ENCODE measurements at regions not wholly inside any gene's neighbourhood (a gene's known extent, or its start where the extent isn't known, plus 50 kb on each side); places are given as distances from the start of the nearest gene placed in this dataset.
"Not testable (repeated sequence)": the region's sequence is repeated elsewhere in the genome, so short reads cannot be mapped to it uniquely, and the experiment has no call there.

GRCh38 chr13:65378484-65378883 is 1851.7 kb downstream of the PCDH9 start:
- no peak for TF ChIP-seq EZH2phosphoT487 (IDR thresholded peaks at IDR 0.05; ENCODE audit: low read length)
- TF ChIP-seq, protein P1, sequence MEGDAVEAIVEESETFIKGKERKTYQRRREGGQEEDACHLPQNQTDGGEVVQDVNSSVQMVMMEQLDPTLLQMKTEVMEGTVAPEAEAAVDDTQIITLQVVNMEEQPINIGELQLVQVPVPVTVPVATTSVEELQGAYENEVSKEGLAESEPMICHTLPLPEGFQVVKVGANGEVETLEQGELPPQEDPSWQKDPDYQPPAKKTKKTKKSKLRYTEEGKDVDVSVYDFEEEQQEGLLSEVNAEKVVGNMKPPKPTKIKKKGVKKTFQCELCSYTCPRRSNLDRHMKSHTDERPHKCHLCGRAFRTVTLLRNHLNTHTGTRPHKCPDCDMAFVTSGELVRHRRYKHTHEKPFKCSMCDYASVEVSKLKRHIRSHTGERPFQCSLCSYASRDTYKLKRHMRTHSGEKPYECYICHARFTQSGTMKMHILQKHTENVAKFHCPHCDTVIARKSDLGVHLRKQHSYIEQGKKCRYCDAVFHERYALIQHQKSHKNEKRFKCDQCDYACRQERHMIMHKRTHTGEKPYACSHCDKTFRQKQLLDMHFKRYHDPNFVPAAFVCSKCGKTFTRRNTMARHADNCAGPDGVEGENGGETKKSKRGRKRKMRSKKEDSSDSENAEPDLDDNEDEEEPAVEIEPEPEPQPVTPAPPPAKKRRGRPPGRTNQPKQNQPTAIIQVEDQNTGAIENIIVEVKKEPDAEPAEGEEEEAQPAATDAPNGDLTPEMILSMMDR (IDR thresholded peaks at IDR 0.05; ENCODE audit: low read length), result no peak
- no peak for TF ChIP-seq EZH2 (optimal IDR thresholded peaks at IDR 0.05; ENCODE audit: low read depth, low read length)
- Histone ChIP-seq H2AFZ (ENCODE audit: low read length) (no peak overlapping the region), H3K36me3 (replicated peaks; ENCODE audit: insufficient read depth, low read length) (no peaks in the 10 kb centered on the region), H3F3A (ENCODE audit: insufficient read depth, low read length) (no peaks in the 10 kb centered on the region), H3K27me3 (replicated peaks; ENCODE audit: insufficient read depth, low read length) (no peaks in the 10 kb centered on the region), H3K4me3 (ENCODE audit: low read length) (no peak overlapping the region), H3K4me1 (ENCODE audit: low read length) (no peaks in the 10 kb centered on the region), H3K9ac (ENCODE audit: low read length) (no peak overlapping the region), H3K9me3 (replicated peaks; ENCODE audit: insufficient read depth, low read length) (no peaks in the 10 kb centered on the region), H3K9me2 (replicated peaks; ENCODE audit: insufficient read depth, low read length) (no peaks in the 10 kb centered on the region), H3K4me2 (ENCODE audit: low read depth, low read length) (no peak overlapping the region), H4K20me1 (ENCODE audit: insufficient read depth, low read length) (no peaks in the 10 kb centered on the region), H3K79me2 (ENCODE audit: low read length) (no peaks in the 10 kb centered on the region), H3K27ac (ENCODE audit: low read length) (no peak overlapping the region)
- no peak for DNase-seq

GRCh38 chr13:65368832-65369231 is 1861.3 kb downstream of the PCDH9 start:
- Histone ChIP-seq H3K79me2 (ENCODE audit: low read length) (no peaks in the 10 kb centered on the region), H3K27me3 (replicated peaks; ENCODE audit: insufficient read depth, low read length) (no peaks in the 10 kb centered on the region), H3K4me2 (ENCODE audit: low read depth, low read length) (no peak overlapping the region), H3K4me1 (ENCODE audit: low read length) (no peaks in the 10 kb centered on the region), H2AFZ (ENCODE audit: low read length) (no peak overlapping the region), H3F3A (ENCODE audit: insufficient read depth, low read length) (no peaks in the 10 kb centered on the region), H3K36me3 (replicated peaks; ENCODE audit: insufficient read depth, low read length) (no peaks in the 10 kb centered on the region), H3K4me3 (ENCODE audit: low read length) (no peak overlapping the region), H3K9me3 (replicated peaks; ENCODE audit: insufficient read depth, low read length) (no peaks in the 10 kb centered on the region), H4K20me1 (ENCODE audit: insufficient read depth, low read length) (no peaks in the 10 kb centered on the region), H3K9me2 (replicated peaks; ENCODE audit: insufficient read depth, low read length) (no peaks in the 10 kb centered on the region), H3K9ac (ENCODE audit: low read length) (no peak overlapping the region), H3K27ac (ENCODE audit: low read length) (no peak overlapping the region)
- no peak for DNase-seq
- TF ChIP-seq EZH2phosphoT487 (IDR thresholded peaks at IDR 0.05; ENCODE audit: low read length) (no peak), EZH2 (optimal IDR thresholded peaks at IDR 0.05; ENCODE audit: low read depth, low read length) (no peak)
- TF ChIP-seq, protein P1 (IDR thresholded peaks at IDR 0.05; ENCODE audit: low read length), result no peak

GRCh38 chr13:65353951-65354350 is 1876.2 kb downstream of the PCDH9 start:
- no peak overlapping the region for H2AFZ ChIP-seq (ENCODE audit: low read length)
- H4K20me1 ChIP-seq (ENCODE audit: insufficient read depth, low read length), result no peaks in the 10 kb centered on the region
- H3K9me3 ChIP-seq (replicated peaks; ENCODE audit: insufficient read depth, low read length), result no peaks in the 10 kb centered on the region
- no peaks in the 10 kb centered on the region for H3F3A ChIP-seq (ENCODE audit: insufficient read depth, low read length)
- H3K9me2 ChIP-seq (replicated peaks; ENCODE audit: insufficient read depth, low read length), result no peaks in the 10 kb centered on the region
- no peak overlapping the region for H3K9ac ChIP-seq (ENCODE audit: low read length)
- no peaks in the 10 kb centered on the region for H3K27me3 ChIP-seq (replicated peaks; ENCODE audit: insufficient read depth, low read length)
- H3K79me2 ChIP-seq (ENCODE audit: low read length), result no peaks in the 10 kb centered on the region
- H3K4me3 ChIP-seq (ENCODE audit: low read length), result no peak overlapping the region
- H3K36me3 ChIP-seq (replicated peaks; ENCODE audit: insufficient read depth, low read length), result no peaks in the 10 kb centered on the region
- no peak overlapping the region for H3K27ac ChIP-seq (ENCODE audit: low read length)
- TF ChIP-seq EZH2 (optimal IDR thresholded peaks at IDR 0.05; ENCODE audit: low read depth, low read length), result no peak
- no peak for TF ChIP-seq EZH2phosphoT487 (IDR thresholded peaks at IDR 0.05; ENCODE audit: low read length)
- TF ChIP-seq, protein P1 (IDR thresholded peaks at IDR 0.05; ENCODE audit: low read length), result no peak
- H3K4me1 ChIP-seq (ENCODE audit: low read length), result no peaks in the 10 kb centered on the region
- H3K4me2 ChIP-seq (ENCODE audit: low read depth, low read length), result no peak overlapping the region
- DNase-seq, result no peak

DNA sequence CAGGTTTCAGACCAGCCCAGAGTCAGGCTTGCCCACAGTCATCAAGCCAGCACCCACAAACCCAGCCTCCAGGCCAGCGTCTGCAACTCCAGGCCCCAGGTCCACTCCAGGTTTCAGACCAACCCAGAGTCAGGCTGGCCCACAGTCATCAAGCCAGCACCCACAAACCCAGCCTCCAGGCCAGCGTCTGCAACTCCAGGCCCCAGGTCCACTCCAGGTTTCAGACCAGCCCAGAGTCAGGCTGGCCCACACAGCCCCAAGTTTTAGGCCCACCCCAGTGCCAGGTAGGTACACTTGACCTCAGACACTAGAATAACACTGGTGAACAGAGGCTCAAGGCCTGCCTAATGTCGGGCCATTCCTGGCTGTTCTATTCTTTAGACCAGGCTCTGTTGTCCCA is 1877.0 kb downstream of the PCDH9 start:
- not testable (repeated sequence) for H3K4me2 ChIP-seq (ENCODE audit: low read depth, low read length); DNase-seq; H2AFZ ChIP-seq (ENCODE audit: low read length); H3K27ac ChIP-seq (ENCODE audit: low read length); H3K36me3 ChIP-seq (replicated peaks; ENCODE audit: insufficient read depth, low read length); H3K4me1 ChIP-seq (ENCODE audit: low read length); H3K9me3 ChIP-seq (replicated peaks; ENCODE audit: insufficient read depth, low read length); H4K20me1 ChIP-seq (ENCODE audit: insufficient read depth, low read length); H3K9me2 ChIP-seq (replicated peaks; ENCODE audit: insufficient read depth, low read length); H3K27me3 ChIP-seq (replicated peaks; ENCODE audit: insufficient read depth, low read length); H3K9ac ChIP-seq (ENCODE audit: low read length); H3K79me2 ChIP-seq (ENCODE audit: low read length); H3F3A ChIP-seq (ENCODE audit: insufficient read depth, low read length); H3K4me3 ChIP-seq (ENCODE audit: low read length)

Data from MM.1S (cell line).